ENCODE measurements at regions not wholly inside any gene's neighbourhood (a gene's known extent, or its start where the extent isn't known, plus 50 kb on each side); places are given as distances from the start of the nearest gene placed in this dataset.

DNA sequence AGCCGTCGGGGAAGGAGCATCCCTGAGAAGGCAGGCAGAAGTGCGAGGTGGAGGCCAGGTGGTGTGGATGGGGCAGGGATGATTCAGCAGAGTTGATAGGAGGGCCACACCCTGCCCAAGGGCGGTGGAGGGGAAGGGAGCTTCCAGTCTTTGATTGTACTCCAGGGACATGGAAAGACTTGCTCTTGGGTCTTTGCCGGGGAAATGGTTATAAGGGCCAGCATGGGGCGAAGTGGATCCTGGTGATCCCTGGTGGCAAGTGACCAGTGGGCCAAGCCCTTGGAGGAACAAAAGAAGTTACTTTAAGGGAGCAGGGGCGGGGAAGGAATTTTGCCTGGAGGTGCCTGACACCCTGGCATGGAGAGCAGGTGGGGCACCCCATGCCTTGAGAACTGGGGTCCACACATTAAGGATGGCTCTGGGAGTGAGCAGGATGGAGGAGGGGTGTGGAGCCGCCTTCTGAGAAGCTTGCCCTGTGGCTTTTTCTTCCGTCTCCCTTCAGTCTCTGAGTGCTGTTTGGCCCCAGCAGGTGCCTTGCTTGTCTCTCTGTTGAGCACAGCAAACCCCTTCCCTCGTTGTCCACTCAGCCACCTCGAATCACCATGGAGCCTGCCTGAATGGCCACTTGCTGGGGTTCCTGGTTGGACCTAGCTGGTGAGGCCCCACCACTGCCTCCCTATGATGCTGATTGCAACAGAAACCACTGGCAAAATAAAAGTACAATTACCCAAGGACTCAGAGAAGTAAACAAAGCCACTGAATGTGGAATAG, 83.9 kb downstream of the RAMP3 start:
- TF ChIP-seq ZNF274 (IDR thresholded peaks at IDR 0.05; ENCODE audit: low read depth, low read length) (no peak), YY1 (IDR thresholded peaks at IDR 0.05; ENCODE audit: insufficient read depth, insufficient read length) (no peak)
